ENCODE measurements at regions not wholly inside any gene's neighbourhood (a gene's known extent, or its start where the extent isn't known, plus 50 kb on each side); places are given as distances from the start of the nearest gene placed in this dataset.
A peak's percentile ranks its signal among the peaks of the same experiment; 100 is the strongest.

- TF ChIP-seq CTCF (IDR thresholded peaks at IDR 0.05) (no peak), POLR2AphosphoS5 (IDR thresholded peaks at IDR 0.05) (no peak), POLR2A (IDR thresholded peaks at IDR 0.05) (no peak)
- intact Hi-C loops (cut with DNase I): no loop called here
- Histone ChIP-seq H3K9me3 (no peaks in the 10 kb centered on the region), H3K27ac (no peak overlapping the region), H3K4me3 (no peak overlapping the region), H3K36me3 (no peaks in the 10 kb centered on the region), H3K4me1 (replicated peaks) (no peaks in the 10 kb centered on the region), H3K27me3 (replicated peaks; ENCODE audit: insufficient read depth) (no peaks in the 10 kb centered on the region)
- WGBS: 99% methylated on average over 2 of the region's 2 CpGs
- DNase-seq (ENCODE audit: low spot score): no peak
These were observed 88.5 kb upstream of the NDUFV2 start for GRCh38 chr18:9013926-9014373.

GRCh38 chr18:9015689-9016088 lies 86.8 kb upstream of the NDUFV2 start:
- Histone ChIP-seq H3K36me3 (no peaks in the 10 kb centered on the region), H3K27me3 (replicated peaks; ENCODE audit: insufficient read depth) (no peaks in the 10 kb centered on the region), H3K9me3 (no peaks in the 10 kb centered on the region), H3K4me1 (replicated peaks) (no peaks in the 10 kb centered on the region), H3K4me3 (no peak overlapping the region), H3K27ac (no peak overlapping the region)
- WGBS: 88% methylated on average over 3 of the region's 3 CpGs
- no peak for DNase-seq (ENCODE audit: low spot score)
- TF ChIP-seq POLR2AphosphoS5 (IDR thresholded peaks at IDR 0.05) (no peak), CTCF (IDR thresholded peaks at IDR 0.05) (no peak), POLR2A (IDR thresholded peaks at IDR 0.05) (no peak)
- intact Hi-C loops (cut with DNase I): no loop called here

GRCh38 chr18:9016633-9017166 lies 85.8 kb upstream of the NDUFV2 start:
- no peak overlapping the region for H3K4me3 ChIP-seq
- no peak for DNase-seq (ENCODE audit: low spot score)
- TF ChIP-seq POLR2A (IDR thresholded peaks at IDR 0.05) (no peak), CTCF (IDR thresholded peaks at IDR 0.05) (no peak)
- no peaks in the 10 kb centered on the region for H3K9me3 ChIP-seq
- no peaks in the 10 kb centered on the region for H3K4me1 ChIP-seq (replicated peaks)
- WGBS: 60% methylated on average over 16 of the region's 16 CpGs
- no peaks in the 10 kb centered on the region for H3K36me3 ChIP-seq
- intact Hi-C loops (cut with DNase I): no loop called here
- no peaks in the 10 kb centered on the region for H3K27me3 ChIP-seq (replicated peaks; ENCODE audit: insufficient read depth)
- H3K27ac ChIP-seq: peak overlapping the region; percentile 62 to 73

GRCh38 chr18:9017167-9017904 lies 85.2 kb upstream of the NDUFV2 start:
- no peaks in the 10 kb centered on the region for H3K4me1 ChIP-seq (replicated peaks)
- peak overlapping the region; percentile 62 to 73 for H3K27ac ChIP-seq
- peak overlapping the region in 1 of 2 donors; percentile 1 for H3K4me3 ChIP-seq
- H3K9me3 ChIP-seq: no peaks in the 10 kb centered on the region
- peak; percentile 11 for DNase-seq (ENCODE audit: low spot score)
- H3K36me3 ChIP-seq: no peaks in the 10 kb centered on the region
- H3K27me3 ChIP-seq (replicated peaks; ENCODE audit: insufficient read depth): no peaks in the 10 kb centered on the region
- WGBS: 20% methylated on average over 34 of the region's 34 CpGs
- intact Hi-C loops (cut with DNase I): no loop called here
- no peak for TF ChIP-seq POLR2AphosphoS5 (IDR thresholded peaks at IDR 0.05)
- TF ChIP-seq POLR2A (IDR thresholded peaks at IDR 0.05): no peak
- no peak for TF ChIP-seq CTCF (IDR thresholded peaks at IDR 0.05)

GRCh38 chr18:9017905-9018227 lies 84.6 kb upstream of the NDUFV2 start:
- DNase-seq (ENCODE audit: low spot score): no peak
- Histone ChIP-seq H3K27ac (peak overlapping the region in 1 of 2 donors; percentile 73), H3K4me1 (replicated peaks) (no peaks in the 10 kb centered on the region), H3K4me3 (no peak overlapping the region), H3K36me3 (no peaks in the 10 kb centered on the region), H3K27me3 (replicated peaks; ENCODE audit: insufficient read depth) (no peaks in the 10 kb centered on the region), H3K9me3 (no peaks in the 10 kb centered on the region)
- 54% methylated on average over 6 of the region's 6 CpGs for WGBS
- no peak for TF ChIP-seq CTCF (IDR thresholded peaks at IDR 0.05)
- TF ChIP-seq POLR2A (IDR thresholded peaks at IDR 0.05): no peak
- TF ChIP-seq POLR2AphosphoS5 (IDR thresholded peaks at IDR 0.05): no peak
- intact Hi-C loops (cut with DNase I): no loop called here

Measured in prostate gland (tissue), 2 donors.